ENCODE measurements at regions not wholly inside any gene's neighbourhood (a gene's known extent, or its start where the extent isn't known, plus 50 kb on each side); places are given as distances from the start of the nearest gene placed in this dataset.

DNA sequence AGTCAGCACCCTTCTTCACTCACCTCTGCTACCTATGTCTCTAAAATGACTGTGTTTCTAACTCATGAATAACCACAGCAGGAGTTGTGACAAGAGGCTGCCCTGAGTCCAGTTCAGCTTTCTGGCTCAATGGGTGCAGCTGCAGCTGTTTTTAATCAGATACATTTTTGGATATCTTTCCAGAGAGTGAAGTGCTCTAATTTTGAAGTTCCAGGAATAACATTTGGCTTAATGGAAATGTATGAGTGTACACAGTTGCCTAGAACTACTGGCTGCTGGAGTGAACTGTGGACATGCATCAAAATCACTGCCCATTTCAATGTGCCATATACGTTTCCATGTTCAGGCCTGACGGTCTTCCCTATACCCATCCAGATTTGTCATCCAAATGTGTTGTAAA lies 769.5 kb upstream of the ANO3 start (continued):
- TF ChIP-seq FOXJ3 (CRISPR knock-in tag; IDR thresholded peaks at IDR 0.05; ENCODE audit: borderline replicate concordance), result no peak

DNA sequence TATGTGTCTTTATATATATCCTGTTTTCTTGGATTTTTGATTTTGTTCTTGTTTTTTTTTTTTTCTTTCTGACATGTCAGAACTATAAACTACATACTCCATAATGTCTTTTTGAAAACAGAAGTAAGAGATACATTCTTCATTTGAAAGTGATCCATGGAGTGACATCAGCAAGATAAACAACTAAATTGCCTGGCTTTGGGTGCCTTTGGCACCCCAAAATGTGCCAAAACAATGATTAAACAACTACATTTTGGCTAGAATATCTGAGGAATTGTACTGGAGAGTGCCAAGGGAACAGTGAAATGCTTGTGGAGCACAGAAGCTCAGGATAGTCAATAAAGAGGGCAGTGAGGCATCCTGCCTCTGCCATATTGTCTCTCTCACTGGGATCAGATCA lies 766.1 kb upstream of the ANO3 start:
- no peak overlapping the region for H3K4me3 Mint-ChIP-seq
- ChIA-PET POLR2A (no interaction called here), CTCF (no interaction called here)
- 0 out of 2 replicates have a peak, but pooled peaks cover 5% of the 10 kb centered on the region for H3K4me1 Mint-ChIP-seq
- no peaks in the 10 kb centered on the region for H3K27me3 Mint-ChIP-seq (ENCODE audit: low read depth)
- no peak for TF ChIP-seq EMX1 (CRISPR knock-in tag; IDR thresholded peaks at IDR 0.05)
- TF ChIP-seq, protein P1, sequence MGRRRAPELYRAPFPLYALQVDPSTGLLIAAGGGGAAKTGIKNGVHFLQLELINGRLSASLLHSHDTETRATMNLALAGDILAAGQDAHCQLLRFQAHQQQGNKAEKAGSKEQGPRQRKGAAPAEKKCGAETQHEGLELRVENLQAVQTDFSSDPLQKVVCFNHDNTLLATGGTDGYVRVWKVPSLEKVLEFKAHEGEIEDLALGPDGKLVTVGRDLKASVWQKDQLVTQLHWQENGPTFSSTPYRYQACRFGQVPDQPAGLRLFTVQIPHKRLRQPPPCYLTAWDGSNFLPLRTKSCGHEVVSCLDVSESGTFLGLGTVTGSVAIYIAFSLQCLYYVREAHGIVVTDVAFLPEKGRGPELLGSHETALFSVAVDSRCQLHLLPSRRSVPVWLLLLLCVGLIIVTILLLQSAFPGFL (CRISPR knock-in tag; IDR thresholded peaks at IDR 0.05; ENCODE audit: borderline replicate concordance), result no peak
- no peak for TF ChIP-seq NFYB (CRISPR knock-in tag; conservative IDR thresholded peaks at IDR 0.05; ENCODE audit: low read depth)
- no peak for TF ChIP-seq ZNF138 (CRISPR knock-in tag; conservative IDR thresholded peaks at IDR 0.05)
- no peak for TF ChIP-seq ZNF396 (CRISPR knock-in tag; IDR thresholded peaks at IDR 0.05; ENCODE audit: borderline replicate concordance)
- TF ChIP-seq TEAD1 (CRISPR knock-in tag; IDR thresholded peaks at IDR 0.05), result no peak
- no peak for TF ChIP-seq ESRRA (CRISPR knock-in tag; IDR thresholded peaks at IDR 0.05; ENCODE audit: borderline replicate concordance)
- TF ChIP-seq, protein P2, sequence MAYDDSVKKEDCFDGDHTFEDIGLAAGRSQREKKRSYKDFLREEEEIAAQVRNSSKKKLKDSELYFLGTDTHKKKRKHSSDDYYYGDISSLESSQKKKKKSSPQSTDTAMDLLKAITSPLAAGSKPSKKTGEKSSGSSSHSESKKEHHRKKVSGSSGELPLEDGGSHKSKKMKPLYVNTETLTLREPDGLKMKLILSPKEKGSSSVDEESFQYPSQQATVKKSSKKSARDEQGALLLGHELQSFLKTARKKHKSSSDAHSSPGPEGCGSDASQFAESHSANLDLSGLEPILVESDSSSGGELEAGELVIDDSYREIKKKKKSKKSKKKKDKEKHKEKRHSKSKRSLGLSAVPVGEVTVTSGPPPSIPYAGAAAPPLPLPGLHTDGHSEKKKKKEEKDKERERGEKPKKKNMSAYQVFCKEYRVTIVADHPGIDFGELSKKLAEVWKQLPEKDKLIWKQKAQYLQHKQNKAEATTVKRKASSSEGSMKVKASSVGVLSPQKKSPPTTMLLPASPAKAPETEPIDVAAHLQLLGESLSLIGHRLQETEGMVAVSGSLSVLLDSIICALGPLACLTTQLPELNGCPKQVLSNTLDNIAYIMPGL (CRISPR knock-in tag; IDR thresholded peaks at IDR 0.05), result no peak
- no peak for TF ChIP-seq OVOL2 (CRISPR knock-in tag; IDR thresholded peaks at IDR 0.05; ENCODE audit: borderline replicate concordance)
- no peak for DNase-seq (ENCODE audit: low spot score)
- no peaks in the 10 kb centered on the region for H3K36me3 Mint-ChIP-seq
- no peak for ATAC-seq
- H3K9me3 Mint-ChIP-seq, result no peaks in the 10 kb centered on the region
- H3K27ac Mint-ChIP-seq, result no peak overlapping the region

- no peaks in the 10 kb centered on the region for H3K36me3 Mint-ChIP-seq
- H3K27me3 Mint-ChIP-seq (ENCODE audit: low read depth), result no peaks in the 10 kb centered on the region
- peaks cover 8% of the 10 kb centered on the region for H3K4me1 Mint-ChIP-seq
- DNase-seq (ENCODE audit: low spot score) (no peak), ATAC-seq (no peak)
- no peak overlapping the region for H3K27ac Mint-ChIP-seq
- TF ChIP-seq CBFB (CRISPR knock-in tag; IDR thresholded peaks at IDR 0.05; ENCODE audit: low read depth) (no peak), TEAD4 (CRISPR knock-in tag; IDR thresholded peaks at IDR 0.05) (no peak), ZNF671 (CRISPR knock-in tag; IDR thresholded peaks at IDR 0.05) (no peak), ELF4 (CRISPR knock-in tag; IDR thresholded peaks at IDR 0.05; ENCODE audit: low read depth) (no peak), SMAD4 (CRISPR knock-in tag; IDR thresholded peaks at IDR 0.05) (no peak), ATF1 (CRISPR knock-in tag; IDR thresholded peaks at IDR 0.05) (no peak), OVOL2 (CRISPR knock-in tag; IDR thresholded peaks at IDR 0.05; ENCODE audit: borderline replicate concordance) (no peak), ZNF423 (CRISPR knock-in tag; IDR thresholded peaks at IDR 0.05) (no peak), JUN (CRISPR knock-in tag; IDR thresholded peaks at IDR 0.05) (no peak), JAZF1 (CRISPR knock-in tag; IDR thresholded peaks at IDR 0.05) (no peak), USF2 (CRISPR knock-in tag; IDR thresholded peaks at IDR 0.05) (no peak)
- TF ChIP-seq, protein P3, sequence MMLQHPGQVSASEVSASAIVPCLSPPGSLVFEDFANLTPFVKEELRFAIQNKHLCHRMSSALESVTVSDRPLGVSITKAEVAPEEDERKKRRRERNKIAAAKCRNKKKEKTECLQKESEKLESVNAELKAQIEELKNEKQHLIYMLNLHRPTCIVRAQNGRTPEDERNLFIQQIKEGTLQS (CRISPR knock-in tag; conservative IDR thresholded peaks at IDR 0.05), result no peak
- ChIA-PET POLR2A (no interaction called here), CTCF (no interaction called here)
- H3K9me3 Mint-ChIP-seq, result no peaks in the 10 kb centered on the region
- no peak overlapping the region for H3K4me3 Mint-ChIP-seq
Measured at GRCh38 chr11:25566298-25567200, 765.4 kb upstream of the ANO3 start.
